ENCODE measurements at regions not wholly inside any gene's neighbourhood (a gene's known extent, or its start where the extent isn't known, plus 50 kb on each side); places are given as distances from the start of the nearest gene placed in this dataset.

DNA sequence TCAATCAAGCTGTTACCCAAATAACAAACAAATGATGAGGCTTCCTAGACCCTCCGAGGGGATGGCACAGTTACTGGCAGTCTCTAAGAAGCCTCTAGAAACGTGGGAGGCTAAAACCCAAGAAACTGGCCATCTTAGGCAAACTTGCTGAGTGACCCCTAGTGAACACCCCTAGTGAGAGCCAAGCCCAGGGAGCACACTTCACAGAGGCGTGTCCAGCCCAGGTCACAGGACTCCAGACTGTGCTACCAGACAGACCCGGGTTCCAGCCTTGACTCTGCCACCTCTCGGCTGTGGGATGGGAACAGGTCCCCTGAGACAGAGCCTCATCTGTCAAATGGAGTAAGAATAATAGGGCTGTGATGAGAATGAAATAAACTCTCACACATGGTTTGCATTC lies 83.5 kb upstream of the ASAP2 start:
- no peak overlapping the region for H2AFZ ChIP-seq (ENCODE audit: low read length)
- H3K9me2 ChIP-seq (replicated peaks; ENCODE audit: low read depth, low read length): no peaks in the 10 kb centered on the region
- H3K4me1 ChIP-seq (ENCODE audit: insufficient read depth, low read length, poor library complexity, severe bottlenecking): no peaks in the 10 kb centered on the region
- H4K20me1 ChIP-seq (ENCODE audit: insufficient read depth, low read length, poor library complexity, severe bottlenecking): no peaks in the 10 kb centered on the region
- no peak overlapping the region for H3K4me3 ChIP-seq (ENCODE audit: low read length, poor library complexity, severe bottlenecking)
- TF ChIP-seq, protein P1, sequence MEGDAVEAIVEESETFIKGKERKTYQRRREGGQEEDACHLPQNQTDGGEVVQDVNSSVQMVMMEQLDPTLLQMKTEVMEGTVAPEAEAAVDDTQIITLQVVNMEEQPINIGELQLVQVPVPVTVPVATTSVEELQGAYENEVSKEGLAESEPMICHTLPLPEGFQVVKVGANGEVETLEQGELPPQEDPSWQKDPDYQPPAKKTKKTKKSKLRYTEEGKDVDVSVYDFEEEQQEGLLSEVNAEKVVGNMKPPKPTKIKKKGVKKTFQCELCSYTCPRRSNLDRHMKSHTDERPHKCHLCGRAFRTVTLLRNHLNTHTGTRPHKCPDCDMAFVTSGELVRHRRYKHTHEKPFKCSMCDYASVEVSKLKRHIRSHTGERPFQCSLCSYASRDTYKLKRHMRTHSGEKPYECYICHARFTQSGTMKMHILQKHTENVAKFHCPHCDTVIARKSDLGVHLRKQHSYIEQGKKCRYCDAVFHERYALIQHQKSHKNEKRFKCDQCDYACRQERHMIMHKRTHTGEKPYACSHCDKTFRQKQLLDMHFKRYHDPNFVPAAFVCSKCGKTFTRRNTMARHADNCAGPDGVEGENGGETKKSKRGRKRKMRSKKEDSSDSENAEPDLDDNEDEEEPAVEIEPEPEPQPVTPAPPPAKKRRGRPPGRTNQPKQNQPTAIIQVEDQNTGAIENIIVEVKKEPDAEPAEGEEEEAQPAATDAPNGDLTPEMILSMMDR (conservative IDR thresholded peaks at IDR 0.05; ENCODE audit: low read length): no peak
- no peak for TF ChIP-seq EZH2phosphoT487 (IDR thresholded peaks at IDR 0.05; ENCODE audit: borderline replicate concordance)
- H3K36me3 ChIP-seq (ENCODE audit: insufficient read depth, low read length): no peaks in the 10 kb centered on the region
- no peaks in the 10 kb centered on the region for H3K9me3 ChIP-seq (ENCODE audit: insufficient read depth, low read depth, low read length)
- H3K9ac ChIP-seq (ENCODE audit: low read depth, low read length, poor library complexity, severe bottlenecking): no peak overlapping the region
- no peak overlapping the region for H3K4me2 ChIP-seq (ENCODE audit: low read depth, low read length, poor library complexity, severe bottlenecking)
- no peaks in the 10 kb centered on the region for H3K79me2 ChIP-seq (ENCODE audit: insufficient read depth, low read length)
- no peaks in the 10 kb centered on the region for H3K27me3 ChIP-seq (ENCODE audit: insufficient read depth, low read length, poor library complexity, severe bottlenecking)
- no peaks in the 10 kb centered on the region for H3F3A ChIP-seq (ENCODE audit: low read depth)

DNA sequence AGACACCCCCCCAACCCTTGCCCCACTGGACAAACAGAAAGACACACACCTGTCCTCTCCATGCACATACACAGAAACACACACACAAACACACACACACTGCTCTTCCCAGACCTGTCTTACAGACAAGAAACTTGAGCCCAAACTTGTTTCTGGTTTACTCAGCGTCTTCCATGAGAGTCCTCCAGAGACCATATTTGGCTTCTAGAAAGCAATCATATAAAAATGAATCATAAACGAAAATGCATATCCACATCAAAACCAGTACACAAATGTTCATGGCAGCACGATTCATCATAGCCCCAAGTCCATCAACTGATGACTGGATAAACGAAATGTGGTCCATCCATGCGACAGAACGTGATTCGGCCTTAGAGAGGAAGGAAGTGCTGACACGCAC lies 84.2 kb upstream of the ASAP2 start:
- Histone ChIP-seq H4K20me1 (ENCODE audit: insufficient read depth, low read length, poor library complexity, severe bottlenecking) (no peaks in the 10 kb centered on the region), H3K27me3 (ENCODE audit: insufficient read depth, low read length, poor library complexity, severe bottlenecking) (no peaks in the 10 kb centered on the region), H3K9me2 (replicated peaks; ENCODE audit: low read depth, low read length) (no peaks in the 10 kb centered on the region), H3K4me2 (ENCODE audit: low read depth, low read length, poor library complexity, severe bottlenecking) (no peak overlapping the region), H2AFZ (ENCODE audit: low read length) (no peak overlapping the region), H3K79me2 (ENCODE audit: insufficient read depth, low read length) (no peaks in the 10 kb centered on the region), H3K4me3 (ENCODE audit: low read length, poor library complexity, severe bottlenecking) (no peak overlapping the region), H3K9ac (ENCODE audit: low read depth, low read length, poor library complexity, severe bottlenecking) (no peak overlapping the region), H3K9me3 (ENCODE audit: insufficient read depth, low read depth, low read length) (no peaks in the 10 kb centered on the region), H3K36me3 (ENCODE audit: insufficient read depth, low read length) (no peaks in the 10 kb centered on the region), H3F3A (ENCODE audit: low read depth) (no peaks in the 10 kb centered on the region), H3K4me1 (ENCODE audit: insufficient read depth, low read length, poor library complexity, severe bottlenecking) (no peaks in the 10 kb centered on the region)
- TF ChIP-seq, protein P1 (conservative IDR thresholded peaks at IDR 0.05; ENCODE audit: low read length): no peak
- no peak for TF ChIP-seq EZH2phosphoT487 (IDR thresholded peaks at IDR 0.05; ENCODE audit: borderline replicate concordance)

- no peak overlapping the region for H3K9ac ChIP-seq (ENCODE audit: low read depth, low read length, poor library complexity, severe bottlenecking)
- H3K4me1 ChIP-seq (ENCODE audit: insufficient read depth, low read length, poor library complexity, severe bottlenecking): peaks cover 3% of the 10 kb centered on the region
- H3K36me3 ChIP-seq (ENCODE audit: insufficient read depth, low read length): no peaks in the 10 kb centered on the region
- H4K20me1 ChIP-seq (ENCODE audit: insufficient read depth, low read length, poor library complexity, severe bottlenecking): no peaks in the 10 kb centered on the region
- H3K4me2 ChIP-seq (ENCODE audit: low read depth, low read length, poor library complexity, severe bottlenecking): no peak overlapping the region
- no peaks in the 10 kb centered on the region for H3K27me3 ChIP-seq (ENCODE audit: insufficient read depth, low read length, poor library complexity, severe bottlenecking)
- H3K79me2 ChIP-seq (ENCODE audit: insufficient read depth, low read length): no peaks in the 10 kb centered on the region
- no peak for TF ChIP-seq EZH2phosphoT487 (IDR thresholded peaks at IDR 0.05; ENCODE audit: borderline replicate concordance)
- TF ChIP-seq, protein P1 (conservative IDR thresholded peaks at IDR 0.05; ENCODE audit: low read length): no peak
- no peaks in the 10 kb centered on the region for H3K9me3 ChIP-seq (ENCODE audit: insufficient read depth, low read depth, low read length)
- H2AFZ ChIP-seq (ENCODE audit: low read length): no peak overlapping the region
- no peak overlapping the region for H3K4me3 ChIP-seq (ENCODE audit: low read length, poor library complexity, severe bottlenecking)
- H3K9me2 ChIP-seq (replicated peaks; ENCODE audit: low read depth, low read length): no peaks in the 10 kb centered on the region
- H3F3A ChIP-seq (ENCODE audit: low read depth): no peaks in the 10 kb centered on the region
Measured at GRCh38 chr2:9118383-9118960, 88.1 kb upstream of the ASAP2 start.
